ENCODE measurements at regions not wholly inside any gene's neighbourhood (a gene's known extent, or its start where the extent isn't known, plus 50 kb on each side); places are given as distances from the start of the nearest gene placed in this dataset.

DNA sequence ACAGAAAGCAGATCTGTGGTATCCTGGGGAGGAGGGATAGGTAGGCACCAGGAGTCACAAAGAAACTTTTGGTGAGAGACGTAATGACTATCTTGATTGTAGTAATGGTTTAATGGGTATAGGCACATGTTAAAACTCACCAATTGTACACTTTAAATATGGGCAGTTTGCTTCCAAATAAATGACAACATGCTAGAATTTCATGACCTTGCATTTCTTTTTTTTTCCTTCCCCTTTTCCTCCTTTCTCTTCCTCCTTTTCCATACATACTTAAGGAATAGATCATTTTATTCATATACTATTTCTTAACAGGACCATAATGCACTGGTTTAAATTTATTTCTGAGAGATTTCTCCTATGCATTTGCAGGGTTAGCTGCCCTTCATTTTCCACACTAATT is 341.8 kb downstream of the TMEM182 start:
- TF ChIP-seq FOXM1 (IDR thresholded peaks at IDR 0.05; ENCODE audit: borderline replicate concordance, low read depth) = no peak
- TF ChIP-seq, protein P1, sequence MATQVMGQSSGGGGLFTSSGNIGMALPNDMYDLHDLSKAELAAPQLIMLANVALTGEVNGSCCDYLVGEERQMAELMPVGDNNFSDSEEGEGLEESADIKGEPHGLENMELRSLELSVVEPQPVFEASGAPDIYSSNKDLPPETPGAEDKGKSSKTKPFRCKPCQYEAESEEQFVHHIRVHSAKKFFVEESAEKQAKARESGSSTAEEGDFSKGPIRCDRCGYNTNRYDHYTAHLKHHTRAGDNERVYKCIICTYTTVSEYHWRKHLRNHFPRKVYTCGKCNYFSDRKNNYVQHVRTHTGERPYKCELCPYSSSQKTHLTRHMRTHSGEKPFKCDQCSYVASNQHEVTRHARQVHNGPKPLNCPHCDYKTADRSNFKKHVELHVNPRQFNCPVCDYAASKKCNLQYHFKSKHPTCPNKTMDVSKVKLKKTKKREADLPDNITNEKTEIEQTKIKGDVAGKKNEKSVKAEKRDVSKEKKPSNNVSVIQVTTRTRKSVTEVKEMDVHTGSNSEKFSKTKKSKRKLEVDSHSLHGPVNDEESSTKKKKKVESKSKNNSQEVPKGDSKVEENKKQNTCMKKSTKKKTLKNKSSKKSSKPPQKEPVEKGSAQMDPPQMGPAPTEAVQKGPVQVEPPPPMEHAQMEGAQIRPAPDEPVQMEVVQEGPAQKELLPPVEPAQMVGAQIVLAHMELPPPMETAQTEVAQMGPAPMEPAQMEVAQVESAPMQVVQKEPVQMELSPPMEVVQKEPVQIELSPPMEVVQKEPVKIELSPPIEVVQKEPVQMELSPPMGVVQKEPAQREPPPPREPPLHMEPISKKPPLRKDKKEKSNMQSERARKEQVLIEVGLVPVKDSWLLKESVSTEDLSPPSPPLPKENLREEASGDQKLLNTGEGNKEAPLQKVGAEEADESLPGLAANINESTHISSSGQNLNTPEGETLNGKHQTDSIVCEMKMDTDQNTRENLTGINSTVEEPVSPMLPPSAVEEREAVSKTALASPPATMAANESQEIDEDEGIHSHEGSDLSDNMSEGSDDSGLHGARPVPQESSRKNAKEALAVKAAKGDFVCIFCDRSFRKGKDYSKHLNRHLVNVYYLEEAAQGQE (IDR thresholded peaks at IDR 0.05; ENCODE audit: low read depth) = no peak
- no peak for TF ChIP-seq TAF1 (IDR thresholded peaks at IDR 0.05; ENCODE audit: low read depth)
- no peak for TF ChIP-seq YY1 (IDR thresholded peaks at IDR 0.05; ENCODE audit: low read depth)
- no peak for TF ChIP-seq EGR1 (IDR thresholded peaks at IDR 0.05)
- no peak for TF ChIP-seq ZBTB7A (IDR thresholded peaks at IDR 0.05; ENCODE audit: low read depth)
- no peak for TF ChIP-seq EP300 (IDR thresholded peaks at IDR 0.05; ENCODE audit: borderline replicate concordance)
- no peak for TF ChIP-seq RAD21 (IDR thresholded peaks at IDR 0.05; ENCODE audit: low read depth)
- TF ChIP-seq MAX (IDR thresholded peaks at IDR 0.05) = no peak
- no peak for TF ChIP-seq TCF12 (IDR thresholded peaks at IDR 0.05; ENCODE audit: low read depth)
- TF ChIP-seq USF1 (IDR thresholded peaks at IDR 0.05) = no peak
- no peak for TF ChIP-seq NFIC (IDR thresholded peaks at IDR 0.05)
- TF ChIP-seq CREB1 (IDR thresholded peaks at IDR 0.05; ENCODE audit: low read depth) = no peak
- TF ChIP-seq TEAD4 (IDR thresholded peaks at IDR 0.05) = no peak
- TF ChIP-seq CEBPB (IDR thresholded peaks at IDR 0.05) = no peak

DNA sequence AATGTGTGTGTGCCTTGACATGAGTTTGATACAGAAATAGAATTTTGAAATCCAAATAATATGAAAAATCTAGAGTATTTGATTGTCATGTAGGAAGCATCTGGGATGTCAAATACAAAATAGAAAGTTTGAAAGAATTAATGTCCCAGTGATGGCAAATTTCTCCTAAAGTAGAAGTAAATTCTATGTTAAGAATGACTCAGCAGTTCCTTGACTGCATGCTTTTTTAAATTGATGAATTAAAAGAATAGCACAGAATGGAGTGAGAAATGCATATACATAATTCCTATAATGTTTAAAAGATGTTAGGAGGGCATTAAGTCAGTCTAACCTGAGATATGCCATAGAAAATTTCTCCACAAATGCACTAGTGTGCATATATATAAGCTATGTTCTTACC is 357.5 kb downstream of the TMEM182 start:
- no peak for TF ChIP-seq ZBTB7A (IDR thresholded peaks at IDR 0.05; ENCODE audit: low read depth)
- no peak for TF ChIP-seq YY1 (IDR thresholded peaks at IDR 0.05; ENCODE audit: low read depth)
- TF ChIP-seq EP300 (IDR thresholded peaks at IDR 0.05; ENCODE audit: borderline replicate concordance) = no peak
- TF ChIP-seq RAD21 (IDR thresholded peaks at IDR 0.05; ENCODE audit: low read depth) = no peak
- TF ChIP-seq TEAD4 (IDR thresholded peaks at IDR 0.05) = no peak
- no peak for TF ChIP-seq CREB1 (IDR thresholded peaks at IDR 0.05; ENCODE audit: low read depth)
- TF ChIP-seq NFIC (IDR thresholded peaks at IDR 0.05) = no peak
- no peak for TF ChIP-seq MAX (IDR thresholded peaks at IDR 0.05)
- no peak for TF ChIP-seq USF1 (IDR thresholded peaks at IDR 0.05)
- no peak for TF ChIP-seq FOXM1 (IDR thresholded peaks at IDR 0.05; ENCODE audit: borderline replicate concordance, low read depth)
- TF ChIP-seq CEBPB (IDR thresholded peaks at IDR 0.05) = no peak
- no peak for TF ChIP-seq EGR1 (IDR thresholded peaks at IDR 0.05)
- no peak for TF ChIP-seq TAF1 (IDR thresholded peaks at IDR 0.05; ENCODE audit: low read depth)
- no peak for TF ChIP-seq TCF12 (IDR thresholded peaks at IDR 0.05; ENCODE audit: low read depth)
- TF ChIP-seq, protein P1 (IDR thresholded peaks at IDR 0.05; ENCODE audit: low read depth) = no peak

- TF ChIP-seq USF1 (IDR thresholded peaks at IDR 0.05) = no peak
- no peak for TF ChIP-seq TCF12 (IDR thresholded peaks at IDR 0.05; ENCODE audit: low read depth)
- TF ChIP-seq FOXM1 (IDR thresholded peaks at IDR 0.05; ENCODE audit: borderline replicate concordance, low read depth) = no peak
- no peak for TF ChIP-seq EP300 (IDR thresholded peaks at IDR 0.05; ENCODE audit: borderline replicate concordance)
- TF ChIP-seq, protein P1 (IDR thresholded peaks at IDR 0.05; ENCODE audit: low read depth) = no peak
Observed at GRCh38 chr2:103121106-103121505, 359.3 kb downstream of the TMEM182 start.

- no peak for TF ChIP-seq CREB1 (IDR thresholded peaks at IDR 0.05; ENCODE audit: low read depth)
- TF ChIP-seq, protein P1 (IDR thresholded peaks at IDR 0.05; ENCODE audit: low read depth) = no peak
- no peak for TF ChIP-seq TEAD4 (IDR thresholded peaks at IDR 0.05)
- TF ChIP-seq TCF12 (IDR thresholded peaks at IDR 0.05; ENCODE audit: low read depth) = no peak
- TF ChIP-seq YY1 (IDR thresholded peaks at IDR 0.05; ENCODE audit: low read depth) = no peak
Observed at GRCh38 chr2:103123516-103123915, 361.7 kb downstream of the TMEM182 start.

Measured in Ishikawa (cell line).